ENCODE measurements at regions not wholly inside any gene's neighbourhood (a gene's known extent, or its start where the extent isn't known, plus 50 kb on each side); places are given as distances from the start of the nearest gene placed in this dataset.
"Not testable (repeated sequence)": the region's sequence is repeated elsewhere in the genome, so short reads cannot be mapped to it uniquely, and the experiment has no call there.

DNA sequence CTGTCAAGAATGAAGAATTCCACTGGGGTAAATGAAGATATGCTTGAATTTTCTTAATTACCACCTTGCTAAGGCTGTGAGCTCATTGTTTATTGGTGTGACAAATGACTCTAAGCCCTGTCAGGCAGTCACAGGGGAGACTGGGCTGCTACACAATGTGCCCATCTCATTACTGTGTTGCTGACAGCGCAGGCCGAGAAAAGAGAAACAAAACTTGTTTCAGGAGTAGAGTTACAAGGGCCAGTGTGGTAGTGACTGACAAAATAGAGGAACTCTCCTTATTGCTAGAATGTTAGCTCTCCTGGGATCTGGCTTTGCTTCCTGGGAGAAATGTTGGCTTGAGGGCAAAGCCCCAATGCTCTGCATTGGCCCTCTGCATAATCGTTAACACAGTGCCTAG lies 130.4 kb upstream of the CRBN start:
- FAIRE-seq: no peak

DNA sequence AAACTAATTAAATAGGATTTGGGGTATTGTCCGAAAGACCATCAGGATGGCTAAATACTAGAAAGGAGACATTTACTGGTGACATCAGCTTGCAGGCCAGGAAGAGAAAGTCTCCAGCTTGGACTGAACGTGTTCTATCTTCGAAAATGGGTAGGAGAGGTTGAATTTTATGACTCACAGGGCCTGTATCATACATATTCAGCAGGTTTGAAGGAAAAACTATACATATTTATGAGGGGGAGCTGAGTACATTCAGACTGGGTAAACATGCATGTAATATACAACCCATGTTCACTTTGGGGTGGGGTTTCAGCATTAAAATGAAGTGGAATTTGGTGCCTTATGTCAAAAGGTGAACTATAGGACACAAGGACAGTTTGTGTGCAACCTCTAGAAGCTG lies 129.3 kb upstream of the CRBN start:
- FAIRE-seq: no peak

DNA sequence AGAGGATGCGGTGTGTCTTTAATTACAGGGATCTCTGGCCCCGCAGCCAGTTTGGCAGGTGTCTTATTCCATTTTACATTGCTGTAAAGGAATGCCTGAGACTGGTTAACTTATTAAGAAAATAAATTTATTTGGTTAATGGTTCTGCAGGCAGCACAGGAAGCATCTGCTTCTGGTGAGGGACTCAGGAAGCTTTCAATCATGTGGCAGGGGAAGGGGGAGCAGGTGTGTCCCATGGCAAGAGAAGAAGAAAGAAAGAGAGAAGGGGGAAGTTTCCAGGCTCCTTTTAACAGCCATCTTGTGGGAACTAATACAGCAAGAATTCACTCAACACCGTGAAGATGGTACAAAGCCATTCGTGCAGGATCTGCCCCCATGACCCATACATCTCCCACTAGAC lies 128.0 kb upstream of the CRBN start:
- FAIRE-seq: no peak

DNA sequence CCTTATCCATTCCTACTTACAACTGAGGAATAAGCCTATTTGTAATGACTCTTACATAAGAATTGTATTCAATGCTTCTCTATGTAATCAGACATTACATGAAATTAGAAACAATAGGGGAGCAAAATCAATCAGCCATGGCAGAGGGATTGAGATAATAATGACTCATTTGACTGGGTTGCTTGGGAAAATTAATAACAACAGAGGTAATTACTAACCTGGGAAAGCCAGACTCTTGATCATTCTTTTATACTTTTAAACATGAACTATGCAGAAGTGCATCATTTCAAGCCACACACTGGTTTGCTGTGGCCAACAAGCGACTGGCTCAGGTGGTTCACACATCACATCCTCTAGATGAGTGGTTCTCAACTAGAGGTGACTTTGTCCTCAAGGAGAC lies 126.3 kb upstream of the CRBN start:
- FAIRE-seq: no peak

DNA sequence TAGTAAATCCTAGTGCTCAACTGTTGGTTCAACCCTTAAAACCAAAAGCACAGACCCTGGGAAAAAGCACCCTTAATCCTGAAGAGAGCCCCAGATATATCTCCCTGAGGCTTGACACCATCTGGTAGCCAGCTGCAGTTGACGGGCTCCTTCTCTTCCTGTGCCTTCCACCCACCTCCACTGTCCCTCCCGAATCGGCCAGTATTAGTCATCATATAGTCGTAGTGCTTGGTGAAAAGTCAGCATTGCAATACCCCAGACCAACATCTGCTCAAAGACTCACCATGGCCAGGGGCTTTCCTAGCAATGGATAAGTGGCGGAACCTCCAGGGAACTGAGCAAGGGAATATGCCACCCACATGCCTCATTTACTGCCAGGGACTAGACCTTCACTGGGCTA lies 125.6 kb upstream of the CRBN start:
- no peak for FAIRE-seq

DNA sequence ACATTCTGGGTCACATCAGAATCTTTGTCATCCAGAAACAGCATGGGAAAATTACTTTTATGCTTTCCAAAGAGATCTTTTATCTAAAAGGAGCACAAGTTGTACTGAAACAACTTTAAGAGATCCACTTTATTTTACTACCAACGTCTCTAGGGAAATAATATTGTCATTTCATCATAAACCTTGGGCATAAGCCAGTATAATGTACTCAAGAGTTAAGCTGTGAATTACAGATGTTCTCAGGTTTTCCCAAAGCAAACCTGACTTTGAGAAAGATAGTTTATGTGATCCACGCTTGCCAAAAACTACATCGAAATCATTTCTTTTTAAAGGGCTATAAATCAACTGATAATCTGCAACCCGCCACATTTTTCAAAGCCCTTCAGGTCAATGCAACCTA lies 124.1 kb upstream of the CRBN start:
- no peak for FAIRE-seq

DNA sequence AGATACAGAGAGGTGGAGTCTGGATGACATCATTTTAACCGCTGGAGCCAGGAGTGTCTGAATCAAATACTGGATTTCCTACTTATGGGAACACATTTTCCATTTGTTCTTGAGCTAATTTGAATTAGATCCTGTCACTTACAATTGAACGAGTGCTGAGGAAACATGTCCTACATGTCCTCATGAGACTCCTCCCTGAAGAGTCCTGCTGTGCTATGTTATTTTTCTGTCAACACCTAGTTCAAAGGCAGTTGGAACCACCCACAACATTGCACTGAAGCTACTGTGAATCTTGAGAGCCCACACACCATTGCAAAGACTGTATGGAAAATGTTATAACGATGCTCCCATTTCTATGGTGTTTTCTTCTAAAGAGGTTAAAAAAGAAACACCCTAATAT lies 123.5 kb upstream of the CRBN start:
- no peak for FAIRE-seq

DNA sequence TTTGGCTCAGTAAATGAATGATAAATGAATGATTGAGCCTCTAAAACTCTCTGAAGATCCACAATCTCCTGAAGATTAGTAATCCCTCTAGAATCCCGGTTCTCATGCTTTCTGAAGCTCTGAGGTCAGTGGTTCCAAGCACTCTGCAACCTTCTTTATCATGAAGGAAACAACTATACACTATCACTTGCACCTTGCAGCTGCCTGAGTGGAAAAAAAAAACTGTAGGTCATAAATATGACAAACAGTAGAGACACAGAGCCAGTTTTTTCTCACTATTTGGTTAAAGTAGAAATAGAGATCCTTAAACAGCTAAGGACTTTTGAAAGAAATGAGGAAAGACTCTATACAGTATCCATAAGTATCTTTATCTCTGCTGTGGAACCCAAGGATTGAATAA lies 122.0 kb upstream of the CRBN start:
- FAIRE-seq: no peak

DNA sequence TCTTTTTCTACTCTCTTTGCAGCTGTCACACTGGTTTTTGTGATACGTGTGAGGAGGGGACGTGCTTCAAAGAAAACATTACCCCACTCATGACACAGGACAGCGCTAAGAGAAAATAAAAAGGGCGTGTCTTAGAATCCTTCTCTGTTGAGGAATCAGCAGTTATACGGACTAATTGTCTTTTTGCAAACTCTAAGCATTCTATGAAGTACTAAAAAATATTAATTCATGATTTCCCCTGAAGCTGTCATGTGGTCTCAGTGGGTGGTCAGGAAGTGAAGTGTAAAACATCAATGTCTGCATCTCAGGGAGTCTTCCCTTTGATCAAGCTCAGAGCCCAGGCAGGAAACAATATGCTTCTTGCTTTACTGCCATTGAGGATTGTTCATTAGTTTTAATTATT lies 117.5 kb upstream of the CRBN start:
- no peak for FAIRE-seq

DNA sequence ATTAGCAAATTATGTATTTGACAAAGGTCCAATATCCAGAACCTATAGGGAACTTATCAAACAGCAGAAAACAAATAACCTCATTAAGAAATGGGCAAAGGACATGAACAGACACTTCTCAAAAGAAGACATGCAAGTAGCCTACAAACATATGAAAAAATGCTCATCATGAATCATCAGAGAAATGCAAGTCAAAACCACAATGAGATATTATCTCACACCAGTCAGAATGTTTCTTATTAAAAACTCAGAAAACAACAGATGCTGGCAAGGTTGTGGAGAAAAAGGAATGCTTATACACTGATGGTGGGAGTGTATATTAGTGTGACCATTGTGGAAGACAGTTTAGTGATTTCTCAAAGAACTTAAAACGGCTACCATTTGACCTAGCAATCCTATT lies 116.1 kb upstream of the CRBN start:
- no peak for FAIRE-seq

DNA sequence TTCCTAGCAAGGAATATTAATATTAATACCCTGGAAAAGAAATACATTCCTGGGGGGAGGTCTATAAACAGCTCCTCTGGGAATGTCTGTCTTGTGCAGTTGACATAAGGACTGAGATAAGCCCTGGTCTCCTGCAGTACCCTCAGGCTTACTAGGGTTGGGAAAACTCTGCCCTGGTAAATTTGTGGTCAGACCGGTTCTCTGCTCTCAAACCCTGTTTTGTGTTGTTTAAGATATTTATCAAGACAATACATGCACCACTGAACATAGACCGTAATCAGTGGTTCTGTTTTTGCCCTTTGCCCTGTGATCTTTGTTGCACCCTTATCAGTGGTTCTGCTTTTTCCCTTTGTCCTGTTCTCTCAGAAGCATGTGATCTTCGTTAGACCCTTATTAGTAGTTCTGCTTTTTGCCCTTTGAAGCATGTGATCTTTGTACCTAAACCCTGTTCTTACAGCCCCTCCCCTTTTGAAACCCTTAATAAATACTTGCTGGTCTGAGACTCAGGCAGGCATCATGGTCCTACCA lies 112.3 kb upstream of the CRBN start:
- not testable (repeated sequence) for FAIRE-seq

DNA sequence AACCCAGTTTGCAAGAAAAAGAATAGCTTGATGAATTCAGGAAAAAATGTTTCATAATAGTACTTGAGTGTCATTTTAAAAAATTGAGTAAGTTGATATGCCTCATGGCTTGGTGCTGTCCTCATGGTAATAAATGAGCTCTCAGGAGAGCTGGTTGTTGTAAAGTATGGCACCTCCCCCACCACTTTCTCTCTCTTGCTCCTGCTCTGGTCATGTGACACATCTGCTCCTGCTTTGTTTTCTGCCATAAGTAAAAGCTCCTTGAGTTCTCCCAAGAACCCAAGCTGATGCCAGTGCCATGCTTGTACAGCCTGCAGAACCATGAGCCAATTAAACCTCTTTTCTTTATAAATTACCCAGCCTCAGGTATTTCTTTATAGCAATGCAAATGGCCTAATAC lies 108.8 kb upstream of the CRBN start:
- FAIRE-seq: no peak

DNA sequence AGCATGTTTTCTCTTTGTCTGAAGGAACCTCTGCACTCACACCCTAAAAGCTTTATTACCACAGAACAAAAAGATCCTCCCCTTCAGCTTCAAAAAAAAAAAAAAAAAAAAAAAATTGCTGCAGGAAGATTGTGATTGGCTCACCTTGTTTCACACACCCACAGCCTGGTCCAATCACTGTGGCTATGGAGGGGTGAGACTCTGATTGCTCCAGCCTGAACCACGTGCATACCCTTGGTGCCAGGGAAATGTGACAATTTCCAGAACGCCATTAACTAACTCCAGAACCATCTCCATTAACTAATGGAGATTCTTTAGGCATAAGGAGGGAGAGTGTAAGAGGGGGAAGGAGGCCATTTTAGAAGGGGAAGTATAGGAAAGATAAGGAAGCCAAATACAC lies 106.5 kb upstream of the CRBN start:
- no peak for FAIRE-seq

DNA sequence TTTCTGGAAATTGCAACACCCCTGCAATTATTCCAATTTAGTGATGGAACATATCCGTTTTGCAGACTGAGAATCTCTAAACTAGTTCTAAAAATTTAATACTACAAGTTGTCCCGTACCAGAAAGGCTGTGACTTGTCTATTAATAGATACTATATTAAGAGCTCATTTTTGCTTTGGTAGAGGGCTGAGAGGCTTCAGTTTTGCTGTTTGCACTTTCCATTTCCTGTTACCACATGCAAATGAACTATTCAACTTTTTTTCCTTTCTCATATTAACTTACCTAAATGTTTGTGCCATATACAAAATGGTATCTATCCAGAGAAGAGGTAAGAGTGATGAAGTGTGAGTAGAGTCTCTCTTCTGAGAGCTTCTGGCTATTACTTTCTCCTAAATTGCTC lies 101.5 kb upstream of the CRBN start:
- FAIRE-seq: no peak

DNA sequence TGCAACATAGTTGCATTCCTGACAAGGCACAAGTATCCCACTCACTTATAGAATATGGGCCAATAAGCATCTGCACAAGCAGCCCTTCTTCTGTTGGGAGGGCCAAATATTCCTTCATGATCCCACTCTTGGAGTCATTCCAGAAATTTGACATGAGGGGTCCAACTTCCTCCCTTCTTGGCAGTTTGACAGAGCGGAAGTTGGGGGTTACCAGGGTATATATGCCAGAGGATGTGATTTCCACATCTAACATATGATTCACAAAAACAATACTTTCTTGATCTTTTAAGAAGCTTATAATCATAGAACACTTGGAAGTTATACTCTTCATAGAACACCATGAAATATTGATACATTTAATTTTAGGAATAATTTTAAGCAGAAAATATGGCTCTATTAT lies 100.9 kb upstream of the CRBN start:
- FAIRE-seq: no peak

DNA sequence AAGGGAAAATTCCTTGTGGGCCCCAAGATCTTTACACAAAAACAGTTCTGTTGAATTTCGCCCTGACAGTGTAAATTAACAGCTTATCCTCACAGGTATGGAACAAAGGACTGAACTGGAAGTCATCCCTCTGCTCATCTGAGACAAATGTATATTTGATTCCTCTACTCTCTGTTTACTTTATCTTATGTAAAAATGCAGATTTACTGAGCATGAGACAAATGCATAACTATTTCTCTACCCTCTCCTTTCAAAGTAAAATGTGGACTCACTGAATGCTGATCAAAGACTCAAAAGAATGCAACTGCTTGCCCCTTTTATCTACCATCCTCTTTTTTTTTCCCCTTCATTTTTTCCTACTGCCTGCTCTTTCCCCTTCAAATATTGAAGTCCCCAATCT lies 98.6 kb upstream of the CRBN start:
- no peak for FAIRE-seq

DNA sequence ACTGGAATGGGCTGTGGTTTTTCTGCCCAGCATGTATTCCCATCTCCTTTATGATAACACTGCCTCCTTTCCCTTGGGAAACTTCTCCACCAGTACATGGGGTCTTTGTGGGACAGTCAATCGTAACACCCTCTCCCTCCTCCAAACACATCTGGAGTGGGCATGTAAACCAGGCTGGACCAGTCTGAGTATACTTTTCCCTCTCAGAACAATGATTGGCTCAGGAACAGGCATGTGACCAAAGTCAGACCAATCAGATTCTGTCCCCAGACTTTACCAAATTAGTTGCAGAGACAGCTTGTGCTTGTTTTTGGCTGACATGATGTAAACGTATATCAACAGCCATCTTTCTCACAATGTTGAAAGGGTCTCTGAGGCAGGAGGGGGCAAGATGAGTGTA lies 97.1 kb upstream of the CRBN start:
- FAIRE-seq: no peak

DNA sequence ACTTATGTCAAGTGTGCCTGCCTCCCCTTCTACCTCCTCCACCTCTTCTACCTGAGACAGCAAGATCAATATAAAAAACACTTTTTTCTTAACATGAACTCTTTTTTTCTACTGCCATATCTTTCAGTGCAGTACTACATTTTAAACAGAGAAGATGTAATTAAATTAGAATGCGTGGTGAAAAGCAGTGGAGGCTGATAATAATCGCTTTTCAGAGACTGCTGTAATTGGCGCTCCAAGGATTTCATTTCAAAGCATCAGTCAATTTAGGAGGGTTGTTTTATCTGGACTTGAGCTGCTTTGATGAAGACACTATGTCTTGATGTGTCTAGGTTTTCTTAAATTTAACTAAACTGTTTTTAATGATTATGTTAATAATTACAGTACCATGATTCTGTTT lies 85.3 kb upstream of the CRBN start:
- no peak for FAIRE-seq

DNA sequence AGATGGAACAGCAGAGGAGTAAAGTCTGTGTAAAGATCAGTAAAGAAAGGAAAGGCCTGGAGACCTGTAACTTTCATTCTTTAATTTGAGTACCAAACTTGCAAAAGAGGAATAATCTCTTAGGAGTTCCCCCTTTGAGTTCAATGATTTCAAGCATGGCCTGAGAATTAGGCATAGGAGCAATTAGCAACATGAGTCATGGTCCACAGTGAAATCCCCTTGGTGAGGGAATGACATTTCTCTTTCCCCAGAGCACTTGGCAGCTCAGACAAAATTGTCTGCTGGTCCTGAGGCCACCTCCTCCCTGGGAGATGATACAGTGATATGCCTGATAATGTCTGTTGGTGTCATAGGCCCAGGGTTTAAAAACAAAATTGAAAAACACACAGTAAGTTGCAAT lies 81.4 kb upstream of the CRBN start:
- no peak for FAIRE-seq

DNA sequence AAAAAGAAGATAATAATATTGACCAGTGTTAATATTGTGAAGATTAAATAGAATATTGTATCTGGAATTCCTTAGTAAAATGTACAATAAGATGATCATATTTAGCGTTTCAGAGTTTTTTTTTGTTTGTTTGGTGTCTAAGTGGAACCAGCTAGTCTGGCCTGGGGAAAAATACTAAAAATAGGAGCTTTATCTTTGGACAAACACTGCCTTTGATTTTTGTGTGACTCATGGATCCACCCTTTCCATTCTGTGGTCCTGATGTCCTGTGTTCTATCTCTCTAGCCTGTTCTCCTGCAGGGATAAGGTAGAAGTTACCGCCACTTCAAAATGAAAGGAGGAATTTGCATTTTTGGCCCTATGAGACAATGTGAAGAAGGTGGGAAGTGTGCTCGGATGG lies 79.7 kb upstream of the CRBN start:
- no peak for FAIRE-seq

DNA sequence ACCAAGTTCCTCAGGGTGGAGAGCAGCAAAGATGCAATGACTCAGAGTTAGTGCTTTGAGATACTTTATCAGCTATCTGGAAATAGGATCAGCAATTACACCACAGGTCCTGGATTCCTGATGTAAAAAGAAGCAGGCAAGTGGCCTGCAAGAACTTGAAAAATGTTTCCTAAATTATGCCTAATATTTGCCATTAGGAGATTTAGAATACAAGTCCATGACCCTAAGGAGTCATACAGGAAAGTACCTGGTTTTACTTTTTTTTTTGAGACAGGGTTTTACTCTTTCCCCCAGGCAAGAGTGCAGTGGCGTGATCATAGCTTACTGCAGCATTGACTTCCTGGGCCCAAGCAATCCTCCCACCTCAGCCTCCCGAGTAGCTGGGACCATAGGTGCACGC lies 78.8 kb upstream of the CRBN start:
- FAIRE-seq: no peak

DNA sequence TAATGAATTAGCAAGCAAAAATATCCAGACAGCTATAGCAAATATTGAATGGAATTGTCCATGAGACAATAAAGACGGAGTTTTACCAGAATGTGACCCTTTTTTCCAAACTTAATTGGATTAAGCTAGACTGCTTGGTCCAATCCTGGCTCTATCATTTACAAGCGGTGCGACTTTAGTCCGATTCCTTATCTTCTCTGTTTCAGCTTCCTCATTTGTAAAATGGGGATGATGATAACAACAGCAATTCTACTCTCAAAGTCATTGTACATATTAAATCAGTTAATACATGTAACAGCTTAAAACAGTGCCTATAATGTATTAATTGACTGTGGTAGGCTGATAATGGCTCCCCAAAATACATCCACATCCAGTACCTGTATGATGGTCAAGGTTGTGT lies 62.1 kb upstream of the CRBN start:
- FAIRE-seq: no peak

DNA sequence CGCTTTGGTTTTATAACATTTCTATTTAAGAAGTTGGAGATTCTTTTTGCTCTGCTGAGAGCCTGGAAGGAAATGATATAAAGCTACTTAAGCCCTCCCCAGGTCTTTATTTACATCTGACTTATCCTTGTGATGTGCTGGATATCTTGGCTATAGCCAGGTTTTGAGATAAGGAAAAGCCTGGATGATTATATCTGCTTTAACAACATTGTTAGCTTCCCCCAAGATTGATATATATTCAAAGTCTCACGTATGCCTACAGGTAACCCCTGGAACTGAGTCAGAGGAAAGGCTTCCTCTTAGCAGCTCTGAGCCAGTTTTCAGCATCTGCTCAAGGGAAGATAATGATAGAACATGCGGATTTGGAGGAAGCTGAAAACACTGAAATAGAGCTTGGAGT lies 61.5 kb upstream of the CRBN start:
- FAIRE-seq: no peak

DNA sequence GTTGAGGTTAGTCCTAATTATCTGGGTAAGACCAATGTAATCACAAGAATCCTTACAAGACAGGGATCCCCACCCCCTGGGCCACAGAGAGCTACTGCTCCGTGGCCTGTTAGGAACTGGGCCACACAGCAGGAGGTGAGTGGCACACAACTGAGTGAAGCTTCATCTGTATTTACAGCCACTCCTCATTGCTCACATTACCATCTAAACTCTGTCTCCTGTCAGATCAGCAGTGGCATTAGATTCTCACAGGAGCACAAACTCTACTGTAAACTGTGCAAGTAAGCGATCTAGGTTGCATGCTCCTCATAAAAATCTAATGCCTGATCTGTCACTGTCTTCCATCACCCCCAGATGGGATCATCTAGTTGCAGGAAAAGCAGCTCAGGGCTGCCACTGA lies 58.5 kb upstream of the CRBN start:
- no peak for FAIRE-seq

DNA sequence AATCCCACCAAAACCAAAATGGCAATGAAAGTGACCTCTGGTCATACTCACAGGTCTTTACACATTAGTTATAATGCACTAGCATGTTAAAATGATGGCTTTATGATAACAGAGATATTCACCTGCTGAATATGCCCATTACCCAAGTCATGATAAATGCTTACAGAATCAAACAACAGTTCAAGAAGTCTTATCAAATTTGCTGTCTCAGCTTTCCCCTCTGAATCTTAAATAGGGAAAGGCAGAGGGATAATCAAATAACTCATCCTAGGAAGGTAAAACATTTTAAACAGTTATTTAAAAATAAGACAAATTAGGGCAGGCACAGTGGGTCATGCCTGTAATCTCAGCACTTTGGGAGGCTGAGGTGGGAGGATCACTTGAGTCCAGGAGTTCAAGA lies 52.8 kb upstream of the CRBN start:
- no peak for FAIRE-seq
